ENCODE measurements at regions not wholly inside any gene's neighbourhood (a gene's known extent, or its start where the extent isn't known, plus 50 kb on each side); places are given as distances from the start of the nearest gene placed in this dataset.

GRCh38 chr3:107315141-107315540, 62.1 kb upstream of the CCDC54 start:
- WGBS, 2 donors (ENCODE audit: low coverage in 1 of 2) = 70 to 90% methylated on average over 4 of the region's 4 CpGs
- no peak for DNase-seq
- in situ Hi-C loops (cut with MboI; ENCODE audit: low pct_ligation_motif_present in 1 of 4, low pct_unique_long_range_greater_than_20kb in 1 of 4, low sequenced_read_pairs in 3 of 4) (no loop called here), intact Hi-C loops (cut with DNase I; ENCODE audit: low total_unique reads) (no loop called here)
- H3K36me3 ChIP-seq = no peaks in the 10 kb centered on the region
- no peaks in the 10 kb centered on the region for H3K9me3 ChIP-seq
- no peaks in the 10 kb centered on the region for H3K4me1 ChIP-seq
- no peak overlapping the region for H3K4me3 ChIP-seq
- H3K27me3 ChIP-seq = no peaks in the 10 kb centered on the region
- TF ChIP-seq EP300 (IDR thresholded peaks at IDR 0.05; ENCODE audit: low read depth) (no peak), CTCF (IDR thresholded peaks at IDR 0.05) (no peak), POLR2A (IDR thresholded peaks at IDR 0.05) (no peak), POLR2AphosphoS5 (IDR thresholded peaks at IDR 0.05) (no peak)
- no peak overlapping the region for H3K27ac ChIP-seq

GRCh38 chr3:107323723-107324122, 53.5 kb upstream of the CCDC54 start:
- TF ChIP-seq POLR2A (IDR thresholded peaks at IDR 0.05) = no peak
- TF ChIP-seq CTCF (IDR thresholded peaks at IDR 0.05) = no peak
- no peak for TF ChIP-seq POLR2AphosphoS5 (IDR thresholded peaks at IDR 0.05)
- no peak for TF ChIP-seq EP300 (IDR thresholded peaks at IDR 0.05; ENCODE audit: low read depth)
- no peak overlapping the region for H3K27ac ChIP-seq
- no peaks in the 10 kb centered on the region for H3K9me3 ChIP-seq
- no peaks in the 10 kb centered on the region for H3K36me3 ChIP-seq
- H3K27me3 ChIP-seq = no peaks in the 10 kb centered on the region
- no peak overlapping the region for H3K4me3 ChIP-seq
- no peaks in the 10 kb centered on the region for H3K4me1 ChIP-seq
- WGBS, 2 donors (ENCODE audit: low coverage in 1 of 2) = 85 to 95% methylated on average over 2 of the region's 2 CpGs
- DNase-seq = no peak
- in situ Hi-C loops (cut with MboI; ENCODE audit: low pct_ligation_motif_present in 1 of 4, low pct_unique_long_range_greater_than_20kb in 1 of 4, low sequenced_read_pairs in 3 of 4) (no loop called here), intact Hi-C loops (cut with DNase I; ENCODE audit: low total_unique reads) (no loop called here)

- in situ Hi-C loops (cut with MboI; ENCODE audit: low pct_ligation_motif_present in 1 of 4, low pct_unique_long_range_greater_than_20kb in 1 of 4, low sequenced_read_pairs in 3 of 4) = no loop called here
- TF ChIP-seq CTCF (IDR thresholded peaks at IDR 0.05) = no peak
- no peak for TF ChIP-seq POLR2A (IDR thresholded peaks at IDR 0.05)
- no peak for TF ChIP-seq POLR2AphosphoS5 (IDR thresholded peaks at IDR 0.05)
- no peak for TF ChIP-seq EP300 (IDR thresholded peaks at IDR 0.05; ENCODE audit: low read depth)
- Histone ChIP-seq H3K27ac (no peak overlapping the region), H3K4me3 (no peak overlapping the region), H3K9me3 (no peaks in the 10 kb centered on the region), H3K36me3 (no peaks in the 10 kb centered on the region), H3K27me3 (no peaks in the 10 kb centered on the region), H3K4me1 (no peaks in the 10 kb centered on the region)
- intact Hi-C loops (cut with DNase I; ENCODE audit: low total_unique reads) = no loop called here
- 63 to 94% methylated on average over 5 to 7 of the region's 7 CpGs for WGBS, 2 donors (ENCODE audit: low coverage in 1 of 2)
- DNase-seq = no peak
Observed at GRCh38 chr3:107325446-107325845, 51.8 kb upstream of the CCDC54 start.

Small RNA genes in the stretch of these regions (small RNA-seq; reads per million reads assigned to genes)
- gene MTCO1P35 = 0 reads per million in 4 donors
- 0 reads per million in 4 donors for gene MTND6P6
- 0 reads per million in 4 donors for gene RF00019
- 0 reads per million in 4 donors for gene RNU6-1308P

Measured in transverse colon (tissue), 4 donors.